DOHH2 (cell line): ENCODE measurements at regions not wholly inside any gene's neighbourhood (a gene's known extent, or its start where the extent isn't known, plus 50 kb on each side); places are given as distances from the start of the nearest gene placed in this dataset.

ENCODE experiments used
- CTCF ChIP-seq: fragments of 200-600 bp; sonication (generic); IDR thresholded peaks from one replicate; pipeline ENCODE4 v1.5.1; 2014; ENCODE audit warnings: antibody characterized with exemption, mild to moderate bottlenecking, low read depth, low read length; ENCODE audit not compliant: poor library complexity, severe bottlenecking
- EZH2phosphoT487 ChIP-seq: fragments of 200-600 bp; sonication (generic); IDR thresholded peaks from 2 replicates; pipeline ENCODE4 v1.6.1; 2017; ENCODE audit warnings: borderline replicate concordance, mild to moderate bottlenecking, antibody characterized with exemption, low read length, moderate library complexity, mixed read lengths

GRCh38 chr14:98433436-98433835 lies 838.6 kb downstream of the BCL11B start:
- no peak for TF ChIP-seq CTCF
- TF ChIP-seq EZH2phosphoT487, result no peak
